Kidney epithelial cell (primary cell): ENCODE measurements at regions not wholly inside any gene's neighbourhood (a gene's known extent, or its start where the extent isn't known, plus 50 kb on each side); places are given as distances from the start of the nearest gene placed in this dataset.

Experiments
- DNase-seq: peaks from one replicate; pipeline ENCODE4 v3.0.0-alpha.2; 2010; ENCODE audit warnings: low read depth
- H3K27me3 ChIP-seq: 2 replicates; pipeline ENCODE4 v1.6.0; 2011; ENCODE audit warnings: low read length; ENCODE audit not compliant: control insufficient read depth, insufficient read depth
- H3K36me3 ChIP-seq: 2 replicates; pipeline ENCODE4 v1.5.1; 2011; ENCODE audit warnings: low read length; ENCODE audit not compliant: control insufficient read depth, insufficient read depth
- H3K4me3 ChIP-seq: 2 replicates; pipeline ENCODE4 v1.5.1; 2011; ENCODE audit warnings: low read depth, mild to moderate bottlenecking, control low read depth, low read length
- CTCF ChIP-seq: IDR thresholded peaks from 2 replicates; pipeline ENCODE4 v1.5.1; 2011; ENCODE audit warnings: mild to moderate bottlenecking, moderate library complexity, low read length, control low read depth, inconsistent platforms; ENCODE audit not compliant: insufficient read depth, poor library complexity, severe bottlenecking

GRCh38 chr11:128095466-128095981 lies 491.8 kb downstream of the ETS1 start:
- Histone ChIP-seq H3K4me3 (no peak overlapping the region), H3K27me3 (no peaks in the 10 kb centered on the region), H3K36me3 (no peaks in the 10 kb centered on the region)
- TF ChIP-seq CTCF, result peak; percentile 29
- peak; percentile 90 for DNase-seq

- no peak for DNase-seq
- Histone ChIP-seq H3K36me3 (no peaks in the 10 kb centered on the region), H3K4me3 (no peak overlapping the region), H3K27me3 (no peaks in the 10 kb centered on the region)
- no peak for TF ChIP-seq CTCF
Observed at GRCh38 chr11:128093689-128094088, 493.7 kb downstream of the ETS1 start.

- DNase-seq, result no peak
- no peak for TF ChIP-seq CTCF
- no peak overlapping the region for H3K4me3 ChIP-seq
- H3K27me3 ChIP-seq, result no peaks in the 10 kb centered on the region
- H3K36me3 ChIP-seq, result no peaks in the 10 kb centered on the region
Observed at GRCh38 chr11:128089962-128090361, 497.4 kb downstream of the ETS1 start.

GRCh38 chr11:128086794-128087193 lies 500.6 kb downstream of the ETS1 start:
- no peak for DNase-seq
- H3K4me3 ChIP-seq, result no peak overlapping the region
- H3K36me3 ChIP-seq, result no peaks in the 10 kb centered on the region
- H3K27me3 ChIP-seq, result no peaks in the 10 kb centered on the region
- TF ChIP-seq CTCF, result no peak

GRCh38 chr11:128085276-128085675 lies 502.1 kb downstream of the ETS1 start:
- no peaks in the 10 kb centered on the region for H3K27me3 ChIP-seq
- H3K4me3 ChIP-seq, result no peak overlapping the region
- H3K36me3 ChIP-seq, result no peaks in the 10 kb centered on the region
- no peak for TF ChIP-seq CTCF
- no peak for DNase-seq

- H3K36me3 ChIP-seq, result no peaks in the 10 kb centered on the region
- H3K27me3 ChIP-seq, result no peaks in the 10 kb centered on the region
- no peak for DNase-seq
- no peak overlapping the region for H3K4me3 ChIP-seq
- no peak for TF ChIP-seq CTCF
Observed at GRCh38 chr11:128082574-128082973, 504.8 kb downstream of the ETS1 start.
